Kidney (tissue), 13 donors: ENCODE measurements at regions not wholly inside any gene's neighbourhood (a gene's known extent, or its start where the extent isn't known, plus 50 kb on each side); places are given as distances from the start of the nearest gene placed in this dataset.
A peak's percentile ranks its signal among the peaks of the same experiment; 100 is the strongest.

Experiments
- DNase-seq, 5 donors: peaks; one replicate each; pipeline ENCODE4 v3.0.0-alpha.2; 2013 to 2020
- FAIRE-seq: peaks from 2 replicates; lab custom pipeline; 2012; peaks lifted over from hg19 to GRCh38; lab: Jason Lieb, UNC
- H3K27ac ChIP-seq, 2 donors: one replicate each; pipeline ENCODE4 v1.7.0; 2013; ENCODE audit warnings: low read depth in 2 of 2, low read length in 2 of 2, inconsistent platforms in 1 of 2
- H3K27me3 ChIP-seq: one replicate; pipeline ENCODE4 v1.7.1; 2013; ENCODE audit warnings: low read length, inconsistent platforms; ENCODE audit not compliant: control insufficient read depth, insufficient read depth
- H3K36me3 ChIP-seq, 3 donors: one replicate each; pipeline versions ENCODE4 v1.7.0 to v1.7.1; 2013; ENCODE audit warnings: low read length in 3 of 3, control low read depth in 1 of 3, inconsistent platforms in 1 of 3; ENCODE audit not compliant: insufficient read depth in 3 of 3, control insufficient read depth in 2 of 3
- H3K4me1 ChIP-seq, 3 donors: one replicate each; pipeline versions ENCODE4 v1.7.0 to v1.7.1; 2013; ENCODE audit warnings: low read length in 3 of 3, inconsistent platforms in 1 of 3, low read depth in 1 of 3; ENCODE audit not compliant: control insufficient read depth in 2 of 3, insufficient read depth in 2 of 3
- H3K4me3 ChIP-seq, 3 donors: one replicate each; pipeline versions ENCODE4 v1.7.0 to v1.8.1; 2013; ENCODE audit warnings: low read length in 3 of 3, control low read depth in 1 of 3, inconsistent platforms in 1 of 3
- H3K9ac ChIP-seq, 3 donors: one replicate each; pipeline versions ENCODE4 v1.7.0 to v1.7.1; 2013; ENCODE audit warnings: low read length in 3 of 3, control low read depth in 1 of 3, inconsistent platforms in 1 of 3
- H3K9me3 ChIP-seq, 3 donors: one replicate each; pipeline versions ENCODE4 v1.7.0 to v1.7.1; 2013; ENCODE audit warnings: low read length in 3 of 3, control low read depth in 1 of 3, inconsistent platforms in 1 of 3; ENCODE audit not compliant: control insufficient read depth in 2 of 3, insufficient read depth in 1 of 3
- CTCF ChIP-seq: IDR thresholded peaks from 3 replicates; pipeline ENCODE4 v1.5.1; 2012; ENCODE audit warnings: mild to moderate bottlenecking, moderate library complexity, borderline replicate concordance; ENCODE audit not compliant: insufficient read depth; ENCODE audit errors: extremely low read depth
- intact Hi-C: fragments of 100-400 bp; cut with DNase I; formaldehyde crosslinking; loops from one replicate; pipeline ENCODE4 v1.11.1; 2022
- donor health status: control.
- donor health status: control.
- donor health status: control.
- donor health status: control.
- donor health status: control.
- donor health status: DM: yes; HTN: yes; CAD: no.
- donor health status: Normal renal cell carcinoma (clear cell type).

DNA sequence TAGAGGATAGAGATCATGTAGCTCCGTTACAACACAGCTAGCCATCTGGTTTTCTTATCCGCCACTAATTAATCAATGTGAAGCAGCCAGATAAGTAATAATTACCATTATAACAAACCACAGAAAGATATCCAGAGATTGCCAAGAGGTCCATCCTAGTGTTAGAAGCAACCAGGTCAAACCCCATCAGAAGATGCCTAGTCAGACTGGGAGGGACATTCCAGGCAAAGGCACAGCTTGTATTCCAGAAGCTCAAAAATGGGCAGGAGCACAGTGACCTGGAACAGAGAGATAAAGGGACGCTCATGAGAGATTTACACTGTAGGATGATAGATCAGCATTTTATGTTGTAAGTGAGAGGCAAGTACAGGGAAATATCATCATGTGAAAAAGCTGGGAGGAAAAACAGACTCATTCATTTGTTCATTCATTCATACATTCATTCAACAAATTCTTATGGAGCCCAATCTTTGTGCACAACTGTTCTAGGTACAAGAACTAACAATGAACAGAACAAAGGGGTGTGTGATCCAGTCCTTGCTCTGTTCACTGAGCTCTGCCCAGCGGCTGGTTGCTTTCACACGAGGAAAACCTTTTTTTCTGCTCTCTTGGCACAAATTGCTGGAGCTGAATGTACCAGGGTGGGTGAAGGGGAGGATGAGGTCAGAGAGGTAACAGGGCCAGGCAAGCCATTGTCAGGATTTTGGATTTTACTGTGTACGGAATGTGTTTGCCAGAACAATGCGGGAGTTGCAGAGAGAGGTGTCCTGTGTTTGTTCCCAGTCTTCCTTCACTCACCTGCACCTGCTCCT is 240.8 kb upstream of the FGGY start:
- H3K27ac ChIP-seq = no peak overlapping the region
- intact Hi-C loops = no loop called here
- DNase-seq (no peak), FAIRE-seq (no peak)
- H3K4me3 ChIP-seq = no peak overlapping the region
- no peaks in the 10 kb centered on the region for H3K27me3 ChIP-seq
- no peaks in the 10 kb centered on the region for H3K9me3 ChIP-seq
- no peak overlapping the region for H3K9ac ChIP-seq
- no peak for TF ChIP-seq CTCF
- H3K36me3 ChIP-seq = no peaks in the 10 kb centered on the region
- H3K4me1 ChIP-seq = peaks cover 0 to 5% (median 2%) of the 10 kb centered on the region in 3 donors

GRCh38 chr1:59057211-59057694 is 239.6 kb upstream of the FGGY start:
- intact Hi-C loops = no loop called here
- Histone ChIP-seq H3K9ac (no peak overlapping the region), H3K27me3 (no peaks in the 10 kb centered on the region), H3K27ac (no peak overlapping the region), H3K4me3 (no peak overlapping the region), H3K4me1 (peaks cover 0 to 5% (median 2%) of the 10 kb centered on the region in 3 donors), H3K9me3 (no peaks in the 10 kb centered on the region), H3K36me3 (no peaks in the 10 kb centered on the region)
- FAIRE-seq (no peak), DNase-seq (peak; percentile 71 to 95 (median 88))
- TF ChIP-seq CTCF = no peak

DNA sequence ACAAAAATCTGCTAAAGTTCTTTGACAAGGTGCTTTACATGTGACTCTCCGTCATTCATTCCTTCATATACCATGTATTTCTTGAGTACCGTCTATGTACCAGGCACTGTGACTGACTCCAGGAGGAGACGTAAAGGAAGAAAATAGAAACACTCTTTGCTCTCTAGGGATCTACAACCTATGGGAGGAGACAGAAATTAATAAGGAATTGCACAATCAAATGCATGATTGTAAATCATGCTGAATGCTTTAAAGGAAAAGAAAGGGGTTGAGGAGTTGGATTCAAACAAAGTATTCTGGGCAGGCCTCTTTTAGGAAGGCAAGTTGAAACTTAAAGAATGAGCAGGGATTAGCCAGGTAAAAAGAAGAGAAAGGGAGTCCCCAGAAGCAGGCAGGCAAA is 239.1 kb upstream of the FGGY start:
- intact Hi-C loops = no loop called here
- FAIRE-seq (no peak), DNase-seq (no peak)
- TF ChIP-seq CTCF = no peak
- Histone ChIP-seq H3K4me1 (peaks cover 0 to 5% (median 2%) of the 10 kb centered on the region in 3 donors), H3K27me3 (no peaks in the 10 kb centered on the region), H3K27ac (no peak overlapping the region), H3K9ac (no peak overlapping the region), H3K36me3 (no peaks in the 10 kb centered on the region), H3K4me3 (no peak overlapping the region), H3K9me3 (no peaks in the 10 kb centered on the region)
